Panc1 (cell line): ENCODE measurements at regions not wholly inside any gene's neighbourhood (a gene's known extent, or its start where the extent isn't known, plus 50 kb on each side); places are given as distances from the start of the nearest gene placed in this dataset.
"Not testable (repeated sequence)": the region's sequence is repeated elsewhere in the genome, so short reads cannot be mapped to it uniquely, and the experiment has no call there.

Experiments
- ATAC-seq: fragments of 200-7000 bp; cut with Tn5 transposase; 2 replicates; pipeline ENCODE4 v1.9.1; 2020; ENCODE audit warnings: mild to moderate bottlenecking, moderate library complexity
- BruUV-seq: library from RNA; stranded (reverse); fragments of 400-500 nt; replicated peaks from 2 replicates; lab custom pipeline; 2021; lab: Mats Ljungman, UMichigan
- CTCF ChIA-PET: fragments of 300-600 bp; sonication (Branson Sonifier 250); formaldehyde crosslinking; loops from one replicate; lab custom pipeline; 2022; ENCODE audit warnings: antibody characterized with exemption; lab: Charles Lee
- POLR2A ChIA-PET: fragments of 300-600 bp; sonication (Branson Sonifier 250); formaldehyde crosslinking; loops from one replicate; lab custom pipeline; 2022; ENCODE audit warnings: antibody characterized with exemption; lab: Charles Lee
- DNase-seq: peaks from one replicate; pipeline ENCODE4 v3.0.0-alpha.2; 2010; ENCODE audit warnings: low read depth, low spot score
- H3K27ac ChIP-seq: 2 replicates; pipeline ENCODE4 v1.5.1; 2011; ENCODE audit warnings: mild to moderate bottlenecking, low read length, inconsistent platforms
- H3K27me3 ChIP-seq: fragments of 200-500 bp; sonication (Bioruptor generic); 2 replicates; pipeline ENCODE4 v1.6.0; 2014; ENCODE audit warnings: low read length, inconsistent platforms; ENCODE audit not compliant: control insufficient read depth, insufficient read depth
- H3K36me3 ChIP-seq: fragments of 200-500 bp; sonication (Bioruptor generic); 2 replicates; pipeline ENCODE4 v1.5.1; 2014; ENCODE audit warnings: inconsistent platforms, mild to moderate bottlenecking, low read length, moderate library complexity; ENCODE audit not compliant: control insufficient read depth, insufficient read depth
- H3K4me1 ChIP-seq: 2 replicates; pipeline ENCODE4 v1.5.1; 2011; ENCODE audit warnings: inconsistent platforms, mild to moderate bottlenecking, low read length, moderate library complexity; ENCODE audit not compliant: control insufficient read depth, insufficient read depth
- H3K4me3 ChIP-seq, 2 experiments: 2 replicates each; pipeline ENCODE4 v1.5.1; 2011 to 2012; ENCODE audit warnings: low read depth in 2 of 2, low read length in 2 of 2, mild to moderate bottlenecking in 2 of 2, inconsistent platforms in 1 of 2, moderate library complexity in 1 of 2
- H3K9me3 ChIP-seq: fragments of 200-500 bp; sonication (Bioruptor generic); 2 replicates; pipeline ENCODE4 v1.5.1; 2014; ENCODE audit warnings: low read depth, mild to moderate bottlenecking, inconsistent platforms, low read length, moderate library complexity; ENCODE audit not compliant: control insufficient read depth, insufficient read depth
- POLR2AphosphoS5 ChIP-seq: IDR thresholded peaks from 2 replicates; pipeline ENCODE4 v1.6.1; 2012; ENCODE audit warnings: mild to moderate bottlenecking, low read depth, low read length, moderate library complexity
- SIN3A ChIP-seq: IDR thresholded peaks from 2 replicates; pipeline ENCODE4 v1.6.1; 2012; ENCODE audit warnings: low read depth, mild to moderate bottlenecking, low read length, moderate library complexity, borderline replicate concordance; ENCODE audit not compliant: insufficient read depth
- TCF7L2 ChIP-seq: IDR thresholded peaks from 2 replicates; pipeline ENCODE4 v1.6.1; 2011; ENCODE audit warnings: mild to moderate bottlenecking, low read depth, low read length, inconsistent platforms
- in situ Hi-C: cut with HindIII; loops from 2 replicates; pipeline ENCODE4 v1.10.0; 2016; ENCODE audit warnings: low sequenced_read_pairs, low pct_unique_long_range_greater_than_20kb
- intact Hi-C: fragments of 100-400 bp; cut with micrococcal nuclease; formaldehyde crosslinking; loops from one replicate; pipeline ENCODE4 v1.10.0; 2022; ENCODE audit not compliant: unreplicated experiment
- TF ChIP-seq, protein P1 (sequence below), 2 experiments: IDR thresholded peaks; 2 replicates each; pipeline ENCODE4 v1.6.1; 2011 to 2012; ENCODE audit warnings: low read depth in 2 of 2, control low read depth in 1 of 2, low read length in 1 of 2, mild to moderate bottlenecking in 1 of 2, moderate library complexity in 1 of 2; ENCODE audit not compliant: insufficient read depth in 1 of 2
- TF ChIP-seq, protein P2 (sequence below): fragments of 450-650 bp; IDR thresholded peaks from 2 replicates; pipeline ENCODE4 v1.5.1; 2017; ENCODE audit warnings: mild to moderate bottlenecking

DNA sequence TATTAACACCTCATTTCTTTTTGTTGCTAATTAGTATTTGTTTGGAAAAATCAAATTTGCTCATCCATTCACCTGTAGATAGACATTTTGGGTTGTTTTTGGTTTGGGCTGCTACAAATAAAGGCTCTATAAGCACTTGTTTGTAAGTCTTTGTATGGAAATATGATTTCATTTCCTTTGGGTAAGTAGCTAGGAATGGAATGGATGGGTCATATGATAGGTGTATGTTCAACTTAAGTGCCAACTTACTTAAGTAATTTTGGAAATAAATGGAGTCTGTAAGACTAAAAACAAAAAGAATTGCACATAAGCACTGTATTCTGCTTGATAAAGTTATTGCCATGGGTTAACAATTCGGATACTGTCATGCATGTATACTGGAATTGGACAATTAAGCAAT lies 157.7 kb upstream of the NAMPT start:
- intact Hi-C loops: no loop called here
- in situ Hi-C loops: no loop called here
- Histone ChIP-seq H3K36me3 (no peaks in the 10 kb centered on the region), H3K9me3 (no peaks in the 10 kb centered on the region), H3K4me3 (no peak overlapping the region), H3K27ac (no peak overlapping the region), H3K27me3 (no peaks in the 10 kb centered on the region), H3K4me1 (no peaks in the 10 kb centered on the region)
- no TSS peak for BruUV-seq
- TF ChIP-seq, protein P1, sequence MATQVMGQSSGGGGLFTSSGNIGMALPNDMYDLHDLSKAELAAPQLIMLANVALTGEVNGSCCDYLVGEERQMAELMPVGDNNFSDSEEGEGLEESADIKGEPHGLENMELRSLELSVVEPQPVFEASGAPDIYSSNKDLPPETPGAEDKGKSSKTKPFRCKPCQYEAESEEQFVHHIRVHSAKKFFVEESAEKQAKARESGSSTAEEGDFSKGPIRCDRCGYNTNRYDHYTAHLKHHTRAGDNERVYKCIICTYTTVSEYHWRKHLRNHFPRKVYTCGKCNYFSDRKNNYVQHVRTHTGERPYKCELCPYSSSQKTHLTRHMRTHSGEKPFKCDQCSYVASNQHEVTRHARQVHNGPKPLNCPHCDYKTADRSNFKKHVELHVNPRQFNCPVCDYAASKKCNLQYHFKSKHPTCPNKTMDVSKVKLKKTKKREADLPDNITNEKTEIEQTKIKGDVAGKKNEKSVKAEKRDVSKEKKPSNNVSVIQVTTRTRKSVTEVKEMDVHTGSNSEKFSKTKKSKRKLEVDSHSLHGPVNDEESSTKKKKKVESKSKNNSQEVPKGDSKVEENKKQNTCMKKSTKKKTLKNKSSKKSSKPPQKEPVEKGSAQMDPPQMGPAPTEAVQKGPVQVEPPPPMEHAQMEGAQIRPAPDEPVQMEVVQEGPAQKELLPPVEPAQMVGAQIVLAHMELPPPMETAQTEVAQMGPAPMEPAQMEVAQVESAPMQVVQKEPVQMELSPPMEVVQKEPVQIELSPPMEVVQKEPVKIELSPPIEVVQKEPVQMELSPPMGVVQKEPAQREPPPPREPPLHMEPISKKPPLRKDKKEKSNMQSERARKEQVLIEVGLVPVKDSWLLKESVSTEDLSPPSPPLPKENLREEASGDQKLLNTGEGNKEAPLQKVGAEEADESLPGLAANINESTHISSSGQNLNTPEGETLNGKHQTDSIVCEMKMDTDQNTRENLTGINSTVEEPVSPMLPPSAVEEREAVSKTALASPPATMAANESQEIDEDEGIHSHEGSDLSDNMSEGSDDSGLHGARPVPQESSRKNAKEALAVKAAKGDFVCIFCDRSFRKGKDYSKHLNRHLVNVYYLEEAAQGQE (IDR thresholded peaks at IDR 0.05; ENCODE audit: insufficient read depth in 1 of 2, low read depth in 2 of 2, low read length in 1 of 2): no peak
- no peak for TF ChIP-seq TCF7L2
- no peak for TF ChIP-seq SIN3A
- no peak for TF ChIP-seq POLR2AphosphoS5
- TF ChIP-seq, protein P2, sequence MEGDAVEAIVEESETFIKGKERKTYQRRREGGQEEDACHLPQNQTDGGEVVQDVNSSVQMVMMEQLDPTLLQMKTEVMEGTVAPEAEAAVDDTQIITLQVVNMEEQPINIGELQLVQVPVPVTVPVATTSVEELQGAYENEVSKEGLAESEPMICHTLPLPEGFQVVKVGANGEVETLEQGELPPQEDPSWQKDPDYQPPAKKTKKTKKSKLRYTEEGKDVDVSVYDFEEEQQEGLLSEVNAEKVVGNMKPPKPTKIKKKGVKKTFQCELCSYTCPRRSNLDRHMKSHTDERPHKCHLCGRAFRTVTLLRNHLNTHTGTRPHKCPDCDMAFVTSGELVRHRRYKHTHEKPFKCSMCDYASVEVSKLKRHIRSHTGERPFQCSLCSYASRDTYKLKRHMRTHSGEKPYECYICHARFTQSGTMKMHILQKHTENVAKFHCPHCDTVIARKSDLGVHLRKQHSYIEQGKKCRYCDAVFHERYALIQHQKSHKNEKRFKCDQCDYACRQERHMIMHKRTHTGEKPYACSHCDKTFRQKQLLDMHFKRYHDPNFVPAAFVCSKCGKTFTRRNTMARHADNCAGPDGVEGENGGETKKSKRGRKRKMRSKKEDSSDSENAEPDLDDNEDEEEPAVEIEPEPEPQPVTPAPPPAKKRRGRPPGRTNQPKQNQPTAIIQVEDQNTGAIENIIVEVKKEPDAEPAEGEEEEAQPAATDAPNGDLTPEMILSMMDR: no peak
- ATAC-seq: no peak
- no peak for DNase-seq
- POLR2A ChIA-PET: interaction anchor here (0.6 kb wide), 1 partner anchor 659 kb away, joined by 9 read pairs; no protein-coding TSS in a partner anchor
- CTCF ChIA-PET: no interaction called here

DNA sequence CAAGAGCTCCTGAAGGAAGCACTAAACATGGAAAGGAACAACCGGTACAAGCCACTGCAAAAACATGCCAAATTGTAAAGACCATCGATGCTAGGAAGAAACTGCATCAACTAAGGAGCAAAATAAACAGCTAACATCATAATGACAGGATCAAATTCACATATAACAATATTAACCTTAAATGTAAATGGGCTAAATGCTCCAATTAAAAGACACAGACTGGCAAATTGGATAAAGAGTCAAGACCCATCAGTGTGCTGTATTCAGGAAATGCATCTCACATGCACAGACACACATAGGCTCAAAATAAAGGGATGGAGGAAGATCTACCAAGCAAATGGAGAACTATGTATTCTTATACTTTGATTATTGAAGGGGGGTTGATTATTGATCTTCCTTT lies 156.6 kb upstream of the NAMPT start:
- in situ Hi-C loops, H3K9me3 ChIP-seq, ATAC-seq, H3K4me3 ChIP-seq, H3K27ac ChIP-seq, H3K27me3 ChIP-seq, CTCF ChIA-PET, DNase-seq, POLR2A ChIA-PET, BruUV-seq, H3K4me1 ChIP-seq, intact Hi-C loops, H3K36me3 ChIP-seq: not testable (repeated sequence)

DNA sequence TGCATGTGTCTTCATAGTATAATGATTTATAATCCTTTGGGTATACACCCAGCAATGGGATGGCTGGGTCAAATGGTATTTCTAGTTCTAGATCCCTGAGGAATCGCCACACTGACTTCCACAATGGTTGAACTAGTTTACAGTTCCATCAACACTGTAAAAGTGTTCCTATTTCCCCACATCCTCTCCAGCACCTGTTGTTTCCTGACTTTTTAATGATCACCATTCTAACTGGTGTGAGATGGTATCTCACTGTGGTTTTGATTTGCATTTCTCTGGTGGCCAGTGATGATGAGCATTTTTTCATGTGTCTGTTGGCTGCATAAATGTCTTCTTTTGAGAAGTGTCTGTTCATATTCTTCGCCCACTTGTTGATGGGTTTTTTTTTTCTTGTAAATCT lies 152.2 kb upstream of the NAMPT start:
- H3K27ac ChIP-seq, intact Hi-C loops, ATAC-seq, H3K4me1 ChIP-seq, H3K4me3 ChIP-seq, in situ Hi-C loops, H3K27me3 ChIP-seq, POLR2A ChIA-PET, BruUV-seq, H3K36me3 ChIP-seq, H3K9me3 ChIP-seq, DNase-seq, CTCF ChIA-PET: not testable (repeated sequence)
